Activated T-cell treated with anti-CD3 and anti-CD28 coated beads, Interleukin-2, amount 50 U/mL, for 72 hours (primary cell): ENCODE measurements at regions not wholly inside any gene's neighbourhood (a gene's known extent, or its start where the extent isn't known, plus 50 kb on each side); places are given as distances from the start of the nearest gene placed in this dataset.
"Not testable (repeated sequence)": the region's sequence is repeated elsewhere in the genome, so short reads cannot be mapped to it uniquely, and the experiment has no call there.

ENCODE experiments used
- ATAC-seq, 2 donors: fragments of 150-1000 bp; cut with Tn5 transposase; replicated peaks in 1 of 2; 2 replicates each; pipeline ENCODE4 v1.10.0; 2021; ENCODE audit warnings: moderate library complexity in 2 of 2, mild to moderate bottlenecking in 1 of 2
- DNase-seq, 2 donors: peaks; one replicate each; pipeline ENCODE4 v3.0.0; 2021 to 2022; ENCODE audit warnings: mixed read lengths in 1 of 2
- H3K27ac Mint-ChIP-seq: one replicate; pipeline ENCODE4 v1.8.0; 2022; ENCODE audit warnings: mild to moderate bottlenecking, moderate library complexity, mixed read lengths
- H3K27me3 Mint-ChIP-seq: one replicate; pipeline ENCODE4 v1.8.0; 2022; ENCODE audit warnings: low read depth, mixed read lengths
- H3K36me3 Mint-ChIP-seq, 2 donors: one replicate each; pipeline ENCODE4 v1.8.0; 2022; ENCODE audit warnings: mixed read lengths in 2 of 2, mild to moderate bottlenecking in 1 of 2; ENCODE audit not compliant: insufficient read depth in 2 of 2
- H3K4me1 Mint-ChIP-seq: one replicate; pipeline ENCODE4 v1.8.0; 2022; ENCODE audit warnings: low read depth, mixed read lengths
- H3K4me3 Mint-ChIP-seq, 2 donors: one replicate each; pipeline ENCODE4 v1.8.0; 2022; ENCODE audit warnings: mild to moderate bottlenecking in 2 of 2, mixed read lengths in 2 of 2, moderate library complexity in 2 of 2
- H3K9me3 Mint-ChIP-seq, 2 donors: one replicate each; pipeline ENCODE4 v1.8.0; 2022; ENCODE audit warnings: mixed read lengths in 2 of 2

- Mint-ChIP-seq H3K36me3 (no peaks in the 10 kb centered on the region), H3K9me3 (no peaks in the 10 kb centered on the region), H3K27ac (no peak overlapping the region), H3K4me1 (peaks cover 22% of the 10 kb centered on the region), H3K4me3 (no peak overlapping the region), H3K27me3 (peaks cover 54% of the 10 kb centered on the region)
- no peak for ATAC-seq
- DNase-seq, result no peak
Measured at GRCh38 chr6:3913077-3913957, 64.1 kb downstream of the FAM50B start.

DNA sequence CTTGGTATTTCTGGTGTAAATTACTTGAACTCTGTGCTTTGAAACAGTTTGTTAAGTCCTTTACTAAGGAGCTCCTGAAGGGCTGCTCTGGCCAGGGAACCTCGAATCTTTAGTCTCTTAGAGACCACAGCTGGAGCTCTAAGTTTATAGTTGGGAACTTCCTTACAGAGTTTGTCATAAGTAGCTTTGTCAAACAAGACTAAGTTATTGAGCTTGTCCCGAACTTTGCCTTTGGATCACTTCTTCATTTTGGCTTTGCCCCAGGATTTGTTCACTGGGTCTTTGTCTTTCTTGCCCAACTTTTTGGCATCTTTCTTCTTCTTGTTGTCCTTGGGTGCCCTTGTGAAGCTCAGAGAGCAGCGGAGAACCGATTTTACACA, 64.8 kb downstream of the FAM50B start:
- Mint-ChIP-seq H3K9me3 (no peaks in the 10 kb centered on the region), H3K4me3 (no peak overlapping the region), H3K4me1 (peaks cover 22% of the 10 kb centered on the region), H3K27me3 (peaks cover 48% of the 10 kb centered on the region), H3K36me3 (no peaks in the 10 kb centered on the region), H3K27ac (no peak overlapping the region)
- no peak for DNase-seq
- no peak for ATAC-seq

- Mint-ChIP-seq H3K4me1 (peaks cover 22% of the 10 kb centered on the region), H3K36me3 (no peaks in the 10 kb centered on the region), H3K4me3 (peak overlapping the region in 1 of 2 donors; percentile 7), H3K27me3 (peaks cover 46% of the 10 kb centered on the region), H3K9me3 (no peaks in the 10 kb centered on the region), H3K27ac (no peak overlapping the region)
- ATAC-seq, result peak; percentile 70 to 71
- DNase-seq, result peak; percentile 13 to 15
Measured at GRCh38 chr6:3915076-3915791, 66.1 kb downstream of the FAM50B start.

DNA sequence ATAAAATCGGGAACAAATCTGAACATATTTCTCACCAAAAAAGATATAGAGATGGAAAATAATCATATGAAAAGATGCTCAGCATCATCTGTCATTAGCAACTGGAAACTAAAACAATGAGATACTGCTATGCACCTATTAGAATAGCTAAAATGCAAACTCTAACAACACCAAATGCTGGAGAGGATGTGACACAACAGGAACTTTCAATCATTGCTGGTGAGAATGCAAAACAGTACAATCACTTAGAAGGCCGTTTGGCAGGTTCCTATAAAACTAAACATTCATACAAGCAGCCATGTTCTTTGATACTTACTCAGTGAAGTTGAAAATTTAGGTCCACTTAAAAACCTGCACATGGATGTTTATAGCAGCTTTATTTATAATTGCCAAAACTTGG, 67.0 kb downstream of the FAM50B start:
- DNase-seq (no peak), ATAC-seq (no peak)
- Mint-ChIP-seq H3K4me3 (no peak overlapping the region), H3K27ac (no peak overlapping the region), H3K9me3 (no peaks in the 10 kb centered on the region), H3K36me3 (no peaks in the 10 kb centered on the region), H3K4me1 (peaks cover 22% of the 10 kb centered on the region), H3K27me3 (peaks cover 37% of the 10 kb centered on the region)

DNA sequence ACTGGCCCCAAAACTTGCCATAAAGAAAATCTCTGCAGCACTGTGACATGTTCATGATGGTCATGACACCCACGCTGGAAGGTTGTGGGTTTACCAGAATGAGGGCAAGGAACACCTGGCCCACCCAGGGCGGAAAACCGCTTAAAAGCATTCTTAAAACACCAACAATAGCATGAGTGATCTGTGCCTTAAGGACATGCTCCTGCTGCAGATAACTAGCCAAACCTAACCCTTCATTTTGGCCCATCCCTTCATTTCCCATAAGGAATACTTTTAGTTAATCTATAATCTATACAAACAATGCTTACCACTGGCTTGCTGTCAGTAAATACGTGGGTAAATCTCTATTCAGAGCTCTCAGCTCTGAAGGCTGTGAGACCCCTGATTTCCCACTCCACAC, 67.6 kb downstream of the FAM50B start:
- peaks cover 34% of the 10 kb centered on the region for H3K27me3 Mint-ChIP-seq
- H3K27ac Mint-ChIP-seq, H3K9me3 Mint-ChIP-seq: not testable (repeated sequence)

GRCh38 chr6:3918469-3918868, 69.3 kb downstream of the FAM50B start:
- Mint-ChIP-seq H3K27me3 (peaks cover 22% of the 10 kb centered on the region), H3K27ac (no peak overlapping the region), H3K4me1 (peaks cover 22% of the 10 kb centered on the region), H3K9me3 (no peaks in the 10 kb centered on the region), H3K4me3 (no peak overlapping the region), H3K36me3 (no peaks in the 10 kb centered on the region)
- no peak for ATAC-seq
- no peak for DNase-seq

More for the DNA sequence above, 67.6 kb downstream of the FAM50B start:
- H3K4me3 Mint-ChIP-seq, DNase-seq, ATAC-seq, H3K36me3 Mint-ChIP-seq: not testable (repeated sequence)
- peaks cover 22% of the 10 kb centered on the region for H3K4me1 Mint-ChIP-seq

GRCh38 chr6:3919130-3919628, 70.0 kb downstream of the FAM50B start:
- Mint-ChIP-seq H3K4me3 (no peak overlapping the region), H3K27ac (no peak overlapping the region), H3K9me3 (no peaks in the 10 kb centered on the region), H3K27me3 (peaks cover 17% of the 10 kb centered on the region), H3K36me3 (no peaks in the 10 kb centered on the region), H3K4me1 (peaks cover 18% of the 10 kb centered on the region)
- ATAC-seq (no peak), DNase-seq (no peak)

DNA sequence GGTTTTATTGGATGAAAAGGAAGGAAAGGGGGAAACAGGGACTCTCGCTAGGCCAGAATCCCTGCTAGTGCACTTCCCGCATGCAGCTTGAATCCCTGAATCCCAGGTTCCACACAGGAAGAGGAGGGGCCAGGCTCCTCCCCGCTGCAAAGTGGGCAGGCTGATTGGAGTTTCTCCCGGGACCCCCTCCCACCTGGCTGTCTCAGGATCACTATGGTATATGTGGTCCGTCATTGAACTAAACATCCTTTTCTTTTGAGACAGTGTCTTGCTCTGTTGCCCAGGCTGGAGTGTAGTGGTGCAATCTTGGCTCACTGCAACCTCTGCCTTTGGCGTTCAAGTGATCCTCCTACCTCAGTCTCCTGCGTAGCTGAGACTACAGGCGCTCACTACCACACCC, 70.7 kb downstream of the FAM50B start:
- no peak overlapping the region for H3K27ac Mint-ChIP-seq
- H3K4me3 Mint-ChIP-seq, result no peak overlapping the region
- no peak for ATAC-seq
- DNase-seq, result no peak
- peaks cover 13% of the 10 kb centered on the region for H3K4me1 Mint-ChIP-seq
- no peaks in the 10 kb centered on the region for H3K36me3 Mint-ChIP-seq
- no peaks in the 10 kb centered on the region for H3K9me3 Mint-ChIP-seq
- peaks cover 19% of the 10 kb centered on the region for H3K27me3 Mint-ChIP-seq

DNA sequence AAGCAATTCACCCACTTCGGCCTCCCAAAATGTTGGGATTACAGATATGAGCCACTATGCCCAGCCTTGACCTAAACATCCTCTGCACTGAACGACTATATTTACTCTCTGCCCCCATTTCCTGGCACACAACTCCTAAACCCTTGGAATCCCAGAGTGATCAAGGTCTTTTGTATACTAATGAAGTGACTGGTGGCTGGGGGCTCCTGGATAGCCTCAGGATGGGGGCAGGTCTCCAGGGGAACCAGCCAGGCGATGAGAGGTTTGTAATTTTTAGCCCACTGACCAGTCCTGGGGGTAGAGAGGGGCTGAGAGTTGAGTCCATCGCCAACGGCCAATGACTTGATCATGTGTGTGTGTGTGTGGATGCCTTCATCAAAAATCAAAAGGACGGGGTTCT, 71.1 kb downstream of the FAM50B start:
- Mint-ChIP-seq H3K4me3 (no peak overlapping the region), H3K36me3 (no peaks in the 10 kb centered on the region), H3K9me3 (no peaks in the 10 kb centered on the region), H3K27me3 (peaks cover 18% of the 10 kb centered on the region), H3K27ac (no peak overlapping the region), H3K4me1 (peaks cover 9% of the 10 kb centered on the region)
- ATAC-seq (no peak), DNase-seq (no peak)

- Mint-ChIP-seq H3K4me3 (no peak overlapping the region), H3K36me3 (no peaks in the 10 kb centered on the region), H3K9me3 (no peaks in the 10 kb centered on the region), H3K4me1 (no peaks in the 10 kb centered on the region), H3K27ac (no peak overlapping the region), H3K27me3 (peaks cover 13% of the 10 kb centered on the region)
- ATAC-seq, result no peak
- no peak for DNase-seq
Measured at GRCh38 chr6:3921663-3922062, 72.5 kb downstream of the FAM50B start.

DNA sequence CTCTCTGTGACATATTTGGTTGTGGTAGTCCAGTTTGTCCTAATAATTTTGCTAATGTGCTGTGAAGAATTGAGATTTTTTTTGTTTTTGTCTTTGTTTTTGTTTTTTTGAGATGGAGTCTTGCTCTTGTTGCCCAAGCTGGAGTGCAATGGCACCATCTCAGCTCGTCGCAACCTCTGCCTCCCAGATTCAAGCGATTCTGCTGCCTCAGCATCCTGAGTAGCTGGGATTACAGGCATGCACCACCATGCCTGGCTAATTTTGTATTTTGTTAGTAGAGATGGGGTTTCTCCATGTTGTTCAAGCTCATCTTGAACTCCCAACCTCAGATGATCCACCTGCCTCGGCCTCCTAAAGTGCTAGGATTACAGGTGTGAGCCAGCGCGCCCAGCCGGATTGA, 73.4 kb downstream of the FAM50B start:
- not testable (repeated sequence) for H3K27ac Mint-ChIP-seq, H3K4me3 Mint-ChIP-seq, H3K4me1 Mint-ChIP-seq, H3K36me3 Mint-ChIP-seq, H3K9me3 Mint-ChIP-seq, DNase-seq, ATAC-seq
- H3K27me3 Mint-ChIP-seq, result peaks cover 13% of the 10 kb centered on the region

DNA sequence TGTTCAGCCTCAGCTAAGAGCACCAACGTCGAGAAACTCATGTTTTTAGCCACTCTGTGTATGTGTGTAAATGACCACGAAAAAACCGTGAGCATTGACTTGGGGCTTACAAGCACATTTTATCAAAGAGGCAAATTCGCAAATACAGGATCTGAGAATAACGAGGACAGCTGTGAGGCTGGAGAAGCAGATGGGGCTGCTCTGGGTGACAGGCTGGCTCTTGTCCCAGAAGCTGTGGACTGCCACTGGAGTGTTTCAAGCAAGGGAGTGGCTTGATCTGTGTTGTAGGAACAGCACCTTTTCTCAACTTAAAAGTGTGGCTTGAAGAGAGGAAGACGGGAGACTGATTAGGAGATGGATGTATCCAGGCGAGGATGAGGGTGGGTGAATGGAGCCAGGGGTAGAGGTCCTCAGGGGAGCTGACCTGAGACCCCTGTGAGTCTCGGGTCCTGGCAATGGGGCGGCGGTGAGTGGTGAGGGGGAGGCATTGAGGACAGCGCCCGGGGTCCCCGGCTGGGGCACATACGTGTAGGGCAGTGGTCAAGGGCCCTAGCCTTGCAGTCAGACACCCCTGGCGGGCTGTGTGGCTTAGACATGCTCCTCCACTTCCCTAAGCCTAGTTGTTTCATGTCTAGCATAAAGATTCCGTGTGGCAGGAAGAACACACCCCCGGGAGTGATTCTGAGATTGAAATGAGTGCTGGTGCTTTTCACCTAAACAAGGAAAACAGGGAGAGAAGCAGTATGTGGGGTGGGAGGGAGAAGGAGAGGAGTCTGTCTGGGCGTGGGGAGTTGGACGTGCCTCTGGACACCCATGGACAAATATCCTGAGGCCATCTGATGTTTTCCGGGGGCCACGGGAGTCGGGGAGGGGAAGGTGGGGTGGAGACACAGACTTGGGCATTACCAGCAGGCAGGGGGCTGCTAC, 76.3 kb downstream of the FAM50B start:
- not testable (repeated sequence) for H3K27ac Mint-ChIP-seq, ATAC-seq, H3K4me3 Mint-ChIP-seq, H3K36me3 Mint-ChIP-seq, H3K9me3 Mint-ChIP-seq, DNase-seq, H3K4me1 Mint-ChIP-seq
- peaks cover 13% of the 10 kb centered on the region for H3K27me3 Mint-ChIP-seq

DNA sequence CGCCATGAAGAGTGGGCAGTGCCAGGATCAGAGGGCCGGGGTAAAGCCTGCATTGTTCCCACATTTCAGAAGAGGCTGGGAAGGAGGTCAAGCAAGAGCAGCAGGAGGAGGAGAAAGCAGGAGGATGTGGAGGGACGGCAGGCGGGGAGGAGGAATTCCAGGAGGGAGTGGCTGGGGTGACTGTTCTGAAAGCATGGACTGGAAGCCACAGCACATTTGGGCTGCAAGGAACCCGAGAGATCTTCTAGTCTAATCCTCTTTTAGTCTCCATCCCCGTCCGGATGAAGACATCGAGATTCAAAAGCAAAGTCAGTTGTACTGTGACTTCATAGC, 76.9 kb downstream of the FAM50B start:
- Mint-ChIP-seq H3K4me3 (no peak overlapping the region), H3K36me3 (no peaks in the 10 kb centered on the region), H3K4me1 (no peaks in the 10 kb centered on the region), H3K27ac (no peak overlapping the region), H3K9me3 (no peaks in the 10 kb centered on the region), H3K27me3 (peaks cover 13% of the 10 kb centered on the region)
- no peak for ATAC-seq
- DNase-seq, result no peak
